GM12874 (cell line): ENCODE measurements at regions not wholly inside any gene's neighbourhood (a gene's known extent, or its start where the extent isn't known, plus 50 kb on each side); places are given as distances from the start of the nearest gene placed in this dataset.

Source experiments
- CTCF ChIP-seq: IDR thresholded peaks from 2 replicates; pipeline ENCODE4 v1.5.1; 2011; ENCODE audit warnings: low read depth, mild to moderate bottlenecking, control low read depth, low read length, moderate library complexity; ENCODE audit not compliant: insufficient read depth

- TF ChIP-seq CTCF, result no peak
Measured at GRCh38 chr13:110824702-110825300, 90.1 kb downstream of the ANKRD10 start.

GRCh38 chr13:110825516-110825915 is 89.4 kb downstream of the ANKRD10 start:
- TF ChIP-seq CTCF, result no peak

- TF ChIP-seq CTCF, result no peak
Measured at GRCh38 chr13:110826101-110826500, 88.8 kb downstream of the ANKRD10 start.

- no peak for TF ChIP-seq CTCF
Measured at GRCh38 chr13:110826861-110827672, 87.8 kb downstream of the ANKRD10 start.
